Karpas-422 (cell line): ENCODE measurements at regions not wholly inside any gene's neighbourhood (a gene's known extent, or its start where the extent isn't known, plus 50 kb on each side); places are given as distances from the start of the nearest gene placed in this dataset.

ENCODE experiments used
- DNase-seq: peaks from one replicate; pipeline ENCODE4 v3.0.0-alpha.2; 2015
- H2AFZ ChIP-seq: fragments of 200-600 bp; sonication (generic); 2 replicates; pipeline ENCODE4 v1.6.1; 2014; ENCODE audit warnings: antibody characterized with exemption, low read length, mixed read lengths
- H3K27ac ChIP-seq: fragments of 200-600 bp; sonication (generic); 2 replicates; pipeline ENCODE4 v1.5.1; 2014; ENCODE audit warnings: mild to moderate bottlenecking, low read length, moderate library complexity
- H3K27me3 ChIP-seq: fragments of 200-600 bp; sonication (generic); 2 replicates; pipeline ENCODE4 v1.6.1; 2014; ENCODE audit warnings: low read length, mixed read lengths
- H3K36me3 ChIP-seq: fragments of 200-600 bp; sonication (generic); 2 replicates; pipeline ENCODE4 v1.6.1; 2014; ENCODE audit warnings: low read length, mixed read lengths; ENCODE audit not compliant: insufficient read depth
- H3K4me1 ChIP-seq: fragments of 200-600 bp; sonication (generic); 2 replicates; pipeline ENCODE4 v1.6.1; 2014; ENCODE audit warnings: mild to moderate bottlenecking, low read length, mixed read lengths
- H3K4me2 ChIP-seq: fragments of 200-600 bp; sonication (generic); 2 replicates; pipeline ENCODE4 v1.6.1; 2014; ENCODE audit warnings: low read length, low read depth, mild to moderate bottlenecking; ENCODE audit not compliant: poor library complexity, severe bottlenecking
- H3K4me3 ChIP-seq: fragments of 200-600 bp; sonication (generic); 2 replicates; pipeline ENCODE4 v1.5.1; 2014; ENCODE audit warnings: mild to moderate bottlenecking, antibody characterized with exemption, low read length, mixed read lengths
- H3K79me2 ChIP-seq: fragments of 200-600 bp; sonication (generic); 2 replicates; pipeline ENCODE4 v1.6.1; 2014; ENCODE audit warnings: mild to moderate bottlenecking, low read length, mixed read lengths
- H3K9ac ChIP-seq: fragments of 200-600 bp; sonication (generic); 2 replicates; pipeline ENCODE4 v1.6.0; 2014; ENCODE audit warnings: low read length
- H3K9me2 ChIP-seq: fragments of 200-600 bp; sonication (generic), shearing (Covaris generic); replicated peaks from 2 replicates; pipeline ENCODE4 v1.6.0; 2014; ENCODE audit warnings: mild to moderate bottlenecking, low read length, moderate library complexity; ENCODE audit not compliant: insufficient read depth
- H3K9me3 ChIP-seq: fragments of 300-700, 200-600 bp; sonication (generic); 2 replicates; pipeline ENCODE4 v1.6.1; 2014; ENCODE audit warnings: low read length, mixed read lengths
- H4K20me1 ChIP-seq: fragments of 200-600 bp; sonication (generic); 2 replicates; pipeline ENCODE4 v1.6.1; 2014; ENCODE audit warnings: mild to moderate bottlenecking, antibody characterized with exemption, low read length, low read depth; ENCODE audit not compliant: insufficient read depth

DNA sequence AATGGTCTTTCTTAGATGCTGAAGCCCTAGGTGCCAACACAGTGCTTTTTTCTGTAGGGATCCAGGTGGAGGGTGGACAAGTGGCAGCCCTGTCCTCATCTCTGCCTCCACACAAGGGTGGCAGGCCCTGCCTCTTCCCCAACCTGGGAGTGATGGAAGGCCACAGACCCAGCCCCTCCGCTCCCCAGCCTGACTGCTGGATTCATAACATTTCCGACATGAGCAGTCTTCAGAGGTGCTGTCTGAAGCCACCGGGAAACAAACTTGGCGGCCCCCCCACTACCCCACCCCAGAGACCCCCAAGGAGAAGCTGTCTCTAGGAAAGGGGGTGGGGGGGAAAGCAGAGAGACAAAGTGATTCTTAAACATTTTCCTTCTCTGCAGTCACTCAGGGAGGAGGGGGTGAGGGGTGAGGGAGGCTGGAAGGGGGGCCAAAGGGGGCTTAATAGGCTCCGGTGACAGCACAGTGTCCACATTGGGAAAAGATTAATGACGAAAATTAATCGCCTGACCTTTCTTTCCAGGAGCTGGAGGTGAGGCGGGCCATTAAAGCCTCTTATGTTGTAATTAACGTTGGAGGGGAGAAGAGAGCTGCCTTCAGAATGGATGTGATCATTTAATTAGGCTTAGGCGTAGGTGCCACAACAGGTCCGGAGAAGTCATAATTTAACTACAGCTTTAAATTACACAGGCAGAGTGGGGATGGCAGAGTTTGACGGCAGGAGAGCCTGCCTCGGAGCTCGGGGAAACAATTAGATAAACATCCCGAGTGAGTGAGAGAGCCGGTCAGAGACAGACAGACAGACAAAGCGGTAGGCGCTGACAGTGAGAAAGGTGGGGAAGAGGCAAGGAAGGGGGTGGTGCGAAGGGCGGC is 76.8 kb upstream of the FOXP4 start:
- Histone ChIP-seq H3K27me3 (no peaks in the 10 kb centered on the region), H2AFZ (no peak overlapping the region), H3K9me2 (no peaks in the 10 kb centered on the region), H3K36me3 (no peaks in the 10 kb centered on the region), H4K20me1 (no peaks in the 10 kb centered on the region), H3K4me1 (no peaks in the 10 kb centered on the region), H3K9me3 (no peaks in the 10 kb centered on the region), H3K4me2 (no peak overlapping the region), H3K9ac (no peak overlapping the region), H3K4me3 (no peak overlapping the region; the same call in 1 of the 2 replicates), H3K27ac (no peak overlapping the region), H3K79me2 (no peaks in the 10 kb centered on the region)
- DNase-seq = no peak

DNA sequence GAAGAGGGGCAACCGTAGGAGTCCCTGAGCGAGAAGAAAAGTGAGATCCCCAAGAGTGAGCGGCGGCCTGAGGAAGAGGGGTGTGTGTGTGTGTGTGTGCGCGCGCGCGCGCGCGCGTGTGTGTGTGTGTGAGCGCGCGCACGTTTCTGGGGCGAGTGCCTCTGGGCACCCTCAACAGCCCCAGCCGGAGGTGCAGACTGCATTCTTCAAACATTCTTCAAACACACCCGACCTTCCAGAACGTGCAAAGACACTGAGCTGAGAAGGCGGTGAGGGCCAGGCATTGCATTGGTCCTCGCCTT is 76.2 kb upstream of the FOXP4 start:
- no peak for DNase-seq
- H2AFZ ChIP-seq = no peak overlapping the region
- H3K9me2 ChIP-seq = no peaks in the 10 kb centered on the region
- H3K4me3 ChIP-seq = no peak overlapping the region; the same call in 1 of the 2 replicates
- H3K36me3 ChIP-seq = no peaks in the 10 kb centered on the region
- no peaks in the 10 kb centered on the region for H3K27me3 ChIP-seq
- H3K4me1 ChIP-seq = no peaks in the 10 kb centered on the region
- H3K4me2 ChIP-seq = no peak overlapping the region
- H4K20me1 ChIP-seq = no peaks in the 10 kb centered on the region
- no peaks in the 10 kb centered on the region for H3K9me3 ChIP-seq
- H3K27ac ChIP-seq = no peak overlapping the region
- no peaks in the 10 kb centered on the region for H3K79me2 ChIP-seq
- no peak overlapping the region for H3K9ac ChIP-seq

DNA sequence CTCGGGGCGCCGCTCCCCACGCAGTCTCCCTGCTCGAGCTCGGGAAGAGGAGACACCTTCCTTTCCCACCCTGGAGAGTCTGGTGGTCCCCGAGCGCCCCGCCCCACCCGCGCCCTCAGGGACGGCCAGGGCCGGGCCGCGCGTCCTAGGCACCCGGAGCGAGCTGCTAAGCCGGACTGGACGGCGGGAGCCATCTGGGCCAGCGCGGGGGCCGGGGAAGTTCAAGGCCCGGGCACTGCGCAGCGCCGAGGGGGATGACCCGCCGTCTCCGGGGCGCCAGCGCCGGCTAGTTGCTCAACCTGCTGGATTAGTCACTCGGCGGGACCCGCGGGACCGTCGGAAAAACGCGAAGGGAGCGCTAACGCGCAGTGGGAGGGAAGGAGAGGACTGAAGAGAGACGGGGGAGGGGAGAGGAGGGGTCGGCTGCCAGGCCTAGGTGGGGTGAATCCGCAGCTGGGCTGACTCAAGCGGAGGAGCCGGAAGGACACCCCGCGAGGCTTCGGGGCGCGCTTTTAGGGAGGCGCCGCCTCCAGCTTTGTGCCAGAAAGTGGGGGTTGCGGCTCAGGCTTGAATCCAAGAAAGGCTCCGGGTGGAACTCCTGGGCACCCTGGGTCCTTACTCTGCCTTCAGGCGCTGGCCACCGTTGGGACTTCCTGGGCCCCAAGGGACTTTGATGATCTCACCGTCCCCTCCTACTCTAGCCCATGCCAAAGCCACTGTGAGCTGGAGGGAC is 75.7 kb upstream of the FOXP4 start:
- no peaks in the 10 kb centered on the region for H4K20me1 ChIP-seq
- no peaks in the 10 kb centered on the region for H3K36me3 ChIP-seq
- no peaks in the 10 kb centered on the region for H3K4me1 ChIP-seq
- no peaks in the 10 kb centered on the region for H3K9me3 ChIP-seq
- no peak overlapping the region for H3K4me3 ChIP-seq
- H3K9me2 ChIP-seq = no peaks in the 10 kb centered on the region
- DNase-seq = no peak
- no peak overlapping the region for H3K27ac ChIP-seq
- H3K9ac ChIP-seq = no peak overlapping the region
- H2AFZ ChIP-seq = no peak overlapping the region
- no peaks in the 10 kb centered on the region for H3K27me3 ChIP-seq
- no peak overlapping the region for H3K4me2 ChIP-seq
- H3K79me2 ChIP-seq = no peaks in the 10 kb centered on the region

DNA sequence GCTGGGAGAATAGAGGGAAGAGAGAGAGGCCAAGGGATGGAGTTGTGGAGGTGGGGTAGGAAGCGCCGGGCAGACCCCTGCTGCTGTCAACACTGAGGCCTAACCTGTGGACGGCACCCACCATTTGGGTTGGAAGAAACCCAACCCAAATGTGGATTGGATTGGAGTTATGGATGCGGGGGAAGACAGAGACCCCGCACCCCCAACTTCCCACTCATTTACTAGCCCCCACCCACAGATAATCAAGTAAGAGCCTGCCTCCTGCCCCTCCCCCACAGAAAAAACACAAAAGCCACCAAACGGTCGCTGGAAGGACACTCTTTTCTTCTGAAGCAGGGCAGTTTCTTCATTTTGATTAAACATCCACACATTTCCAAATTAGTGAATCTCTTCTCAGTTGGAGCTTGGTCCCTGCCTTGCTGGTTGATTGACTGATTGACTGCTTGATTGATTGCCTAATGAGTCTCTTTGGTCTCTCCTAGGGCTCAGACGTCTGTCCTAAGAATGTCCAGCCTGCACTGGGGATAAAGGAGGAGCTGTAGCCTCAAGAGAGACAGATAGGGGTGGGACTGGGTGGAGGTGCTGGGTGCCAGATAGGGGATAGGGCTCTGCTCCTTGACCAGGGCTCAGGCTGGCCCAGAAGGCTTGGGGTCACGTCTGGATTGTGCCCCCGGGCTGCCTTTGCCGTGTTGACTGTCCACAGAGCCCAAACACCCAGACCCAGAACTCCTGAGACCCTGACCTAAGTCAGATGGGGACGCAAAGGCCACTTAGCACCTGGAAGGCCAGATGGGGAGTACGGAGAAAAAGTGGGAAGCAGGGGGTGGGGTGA is 74.9 kb upstream of the FOXP4 start:
- no peak overlapping the region for H3K9ac ChIP-seq
- H3K9me3 ChIP-seq = no peaks in the 10 kb centered on the region
- no peaks in the 10 kb centered on the region for H3K4me1 ChIP-seq
- no peak for DNase-seq
- H3K27me3 ChIP-seq = no peaks in the 10 kb centered on the region
- no peak overlapping the region for H3K4me2 ChIP-seq
- H3K79me2 ChIP-seq = no peaks in the 10 kb centered on the region
- no peak overlapping the region for H3K27ac ChIP-seq
- H3K9me2 ChIP-seq = no peaks in the 10 kb centered on the region
- no peaks in the 10 kb centered on the region for H3K36me3 ChIP-seq
- no peak overlapping the region for H3K4me3 ChIP-seq
- H2AFZ ChIP-seq = no peak overlapping the region
- H4K20me1 ChIP-seq = no peaks in the 10 kb centered on the region

DNA sequence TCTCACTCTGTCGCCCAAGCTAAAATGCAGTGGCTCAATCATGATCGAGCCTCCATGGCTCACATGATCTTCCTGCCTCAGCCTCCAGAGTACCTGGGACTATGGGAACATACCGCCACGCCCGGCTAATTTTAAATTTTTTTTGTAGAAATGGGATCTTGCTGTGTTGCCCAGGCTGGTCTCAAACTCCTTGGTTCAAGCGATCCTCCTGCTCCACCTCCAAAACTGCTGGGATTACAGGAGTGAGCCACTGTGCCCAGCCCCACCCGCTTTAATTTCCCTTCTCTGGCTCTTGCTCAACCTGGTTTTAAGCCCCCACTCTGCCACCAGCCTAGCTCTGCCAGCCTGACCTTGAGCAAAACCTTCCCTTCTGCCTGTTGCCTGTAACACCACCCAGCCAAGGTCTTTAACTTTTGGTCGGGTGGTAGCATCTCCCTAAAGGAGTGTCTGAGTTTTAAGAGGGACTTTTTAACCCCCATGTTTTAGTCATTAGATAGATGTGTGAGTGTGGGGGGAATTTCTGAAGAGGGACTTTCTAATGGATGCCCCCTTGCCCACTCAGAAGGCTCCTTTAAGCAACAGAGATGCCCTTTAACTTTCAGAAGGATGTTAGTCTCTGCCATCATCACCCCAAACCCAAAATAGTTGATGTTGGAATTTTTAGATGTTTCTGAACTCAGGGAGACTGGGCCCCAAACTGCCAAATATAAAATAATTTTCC is 71.8 kb upstream of the FOXP4 start:
- Histone ChIP-seq H3K9ac (no peak overlapping the region), H3K27ac (no peak overlapping the region), H2AFZ (no peak overlapping the region), H4K20me1 (no peaks in the 10 kb centered on the region), H3K4me2 (no peak overlapping the region), H3K4me1 (no peaks in the 10 kb centered on the region), H3K27me3 (no peaks in the 10 kb centered on the region), H3K79me2 (no peaks in the 10 kb centered on the region), H3K4me3 (no peak overlapping the region), H3K36me3 (no peaks in the 10 kb centered on the region), H3K9me3 (no peaks in the 10 kb centered on the region), H3K9me2 (no peaks in the 10 kb centered on the region)
- DNase-seq = no peak

DNA sequence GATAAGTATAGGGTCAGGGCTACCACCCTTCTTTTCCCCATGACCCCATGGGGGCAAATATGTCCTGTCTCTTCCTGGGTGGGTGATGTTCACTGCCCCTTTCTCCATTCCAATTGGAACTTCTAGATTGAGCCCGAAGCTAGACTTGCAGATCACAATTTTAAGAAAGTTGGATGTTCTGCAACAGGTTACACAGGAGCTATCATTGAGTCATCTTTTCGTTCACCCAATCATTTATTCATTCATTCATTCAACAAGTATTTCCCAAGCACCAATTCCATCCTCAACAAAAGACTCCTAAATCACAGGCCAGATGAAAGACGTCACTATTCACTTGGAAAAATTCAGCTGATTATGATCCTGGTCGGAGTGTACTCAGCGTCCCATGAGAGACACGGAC is 71.0 kb upstream of the FOXP4 start:
- no peak overlapping the region for H3K9ac ChIP-seq
- no peaks in the 10 kb centered on the region for H3K79me2 ChIP-seq
- H2AFZ ChIP-seq = no peak overlapping the region
- H4K20me1 ChIP-seq = no peaks in the 10 kb centered on the region
- no peaks in the 10 kb centered on the region for H3K4me1 ChIP-seq
- no peak overlapping the region for H3K4me2 ChIP-seq
- H3K4me3 ChIP-seq = no peak overlapping the region
- no peak for DNase-seq
- no peaks in the 10 kb centered on the region for H3K9me2 ChIP-seq
- no peaks in the 10 kb centered on the region for H3K9me3 ChIP-seq
- H3K27ac ChIP-seq = no peak overlapping the region
- H3K27me3 ChIP-seq = no peaks in the 10 kb centered on the region
- H3K36me3 ChIP-seq = no peaks in the 10 kb centered on the region

DNA sequence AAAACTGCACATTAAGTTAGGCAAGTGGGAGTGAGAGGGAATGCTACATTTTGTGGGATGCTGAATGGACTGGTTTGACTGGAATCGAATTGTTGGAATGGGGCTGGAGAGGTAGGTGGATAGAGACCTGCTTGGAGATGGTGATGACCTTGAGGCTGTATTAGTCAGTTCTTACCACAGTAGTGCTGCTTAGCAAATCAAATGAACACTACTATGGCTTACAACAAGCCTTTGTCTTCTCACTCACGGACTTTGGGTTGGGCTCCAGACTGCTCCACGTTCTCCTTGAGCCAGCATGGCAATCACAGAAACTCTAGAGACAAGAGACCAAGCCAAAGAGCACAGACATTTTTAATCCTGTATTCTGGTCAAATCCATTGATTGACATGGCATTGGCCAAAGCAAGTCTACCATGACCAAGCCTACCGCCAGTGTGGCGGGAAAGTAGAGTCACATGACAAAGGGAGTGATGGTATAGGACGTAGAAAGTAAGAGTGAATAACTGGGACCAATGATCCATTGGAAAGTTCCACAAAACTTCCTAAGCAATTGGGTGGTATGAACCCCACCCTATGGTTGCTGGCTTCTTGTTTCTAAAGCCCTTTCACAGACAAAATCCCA is 70.3 kb upstream of the FOXP4 start:
- H3K4me3 ChIP-seq = no peak overlapping the region
- no peaks in the 10 kb centered on the region for H3K36me3 ChIP-seq
- H3K4me2 ChIP-seq = no peak overlapping the region
- no peaks in the 10 kb centered on the region for H3K9me2 ChIP-seq
- no peak overlapping the region for H3K9ac ChIP-seq
- DNase-seq = no peak
- no peaks in the 10 kb centered on the region for H3K9me3 ChIP-seq
- H3K27me3 ChIP-seq = no peaks in the 10 kb centered on the region
- H3K79me2 ChIP-seq = no peaks in the 10 kb centered on the region
- H4K20me1 ChIP-seq = no peaks in the 10 kb centered on the region
- H2AFZ ChIP-seq = no peak overlapping the region
- H3K27ac ChIP-seq = no peak overlapping the region
- H3K4me1 ChIP-seq = no peaks in the 10 kb centered on the region
